GM12892 (cell line): ENCODE measurements at regions not wholly inside any gene's neighbourhood (a gene's known extent, or its start where the extent isn't known, plus 50 kb on each side); places are given as distances from the start of the nearest gene placed in this dataset.

Experiments used
- POLR2A ChIP-seq: IDR thresholded peaks from 2 replicates; pipeline ENCODE4 v1.6.1; 2011; ENCODE audit warnings: low read depth, low read length, control low read depth
- POLR2AphosphoS5 ChIP-seq: IDR thresholded peaks from 2 replicates; pipeline ENCODE4 v1.6.1; 2011; ENCODE audit warnings: low read depth, low read length, control low read depth
- TAF1 ChIP-seq: IDR thresholded peaks from 2 replicates; pipeline ENCODE4 v1.6.1; 2011; ENCODE audit warnings: low read depth, mild to moderate bottlenecking, control low read depth, low read length, borderline replicate concordance

DNA sequence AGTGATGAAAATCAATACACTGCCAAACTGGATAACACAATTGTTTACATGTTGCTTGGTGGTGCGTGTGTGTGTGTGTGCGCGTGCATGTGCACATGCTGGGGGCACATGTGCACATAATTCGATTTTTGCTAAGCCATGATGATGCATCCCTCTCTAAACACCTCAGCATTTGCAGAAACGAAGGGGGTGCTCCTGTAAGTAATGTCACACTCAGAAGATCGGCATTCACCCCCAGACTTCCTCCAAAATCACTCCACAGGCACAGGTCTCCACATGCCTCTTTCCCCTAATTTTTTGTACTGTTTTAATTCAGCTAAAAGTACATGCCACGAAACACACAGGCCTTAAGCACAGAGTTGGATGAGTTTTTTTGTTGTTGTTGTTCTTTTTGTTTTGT, 341.5 kb downstream of the SHANK2 start:
- TF ChIP-seq POLR2A = no peak
- no peak for TF ChIP-seq POLR2AphosphoS5
- no peak for TF ChIP-seq TAF1
